SU-DHL-6 (cell line): ENCODE measurements at regions not wholly inside any gene's neighbourhood (a gene's known extent, or its start where the extent isn't known, plus 50 kb on each side); places are given as distances from the start of the nearest gene placed in this dataset.

Experiments
- H2AFZ ChIP-seq: fragments of 200-600 bp; sonication (generic); 2 replicates; pipeline ENCODE4 v1.6.1; 2014; ENCODE audit warnings: low read depth, mild to moderate bottlenecking, moderate library complexity, mixed read lengths, antibody characterized with exemption, low read length; ENCODE audit not compliant: severe bottlenecking
- H3F3A ChIP-seq: fragments of 200-600 bp; shearing (Covaris generic); 2 replicates; pipeline ENCODE4 v1.6.0; 2016; ENCODE audit warnings: antibody characterized with exemption, mild to moderate bottlenecking; ENCODE audit not compliant: insufficient read depth
- H3K27ac ChIP-seq: fragments of 200-600 bp; sonication (generic); 2 replicates; pipeline ENCODE4 v1.5.1; 2016; ENCODE audit warnings: low read depth, mild to moderate bottlenecking, low read length, moderate library complexity, mixed read lengths
- H3K27me3 ChIP-seq: fragments of 200-600 bp; sonication (generic), shearing (Covaris generic); 2 replicates; pipeline ENCODE4 v1.6.0; 2014; ENCODE audit warnings: mild to moderate bottlenecking, low read length
- H3K36me3 ChIP-seq: fragments of 200-600 bp; sonication (generic); 2 replicates; pipeline ENCODE4 v1.6.1; 2014; ENCODE audit warnings: mild to moderate bottlenecking, low read length, mixed read lengths
- H3K4me2 ChIP-seq: fragments of 300-600, 200-600 bp; shearing (Covaris generic), sonication (generic); 2 replicates; pipeline ENCODE4 v1.6.0; 2014; ENCODE audit warnings: low read length, low read depth, mild to moderate bottlenecking; ENCODE audit not compliant: poor library complexity, severe bottlenecking
- H3K4me3 ChIP-seq: fragments of 200-600 bp; sonication (generic); 2 replicates; pipeline ENCODE4 v1.5.1; 2014; ENCODE audit warnings: antibody characterized with exemption, low read length, mild to moderate bottlenecking, mixed read lengths; ENCODE audit not compliant: insufficient read depth, poor library complexity, severe bottlenecking
- H3K79me2 ChIP-seq: fragments of 200-600 bp; sonication (generic); 2 replicates; pipeline ENCODE4 v1.6.1; 2014; ENCODE audit warnings: mild to moderate bottlenecking, low read length, moderate library complexity; ENCODE audit not compliant: insufficient read depth
- H3K9ac ChIP-seq: fragments of 200-600 bp; sonication (generic); 2 replicates; pipeline ENCODE4 v1.7.0; 2014; ENCODE audit warnings: mild to moderate bottlenecking, low read length
- H3K9me2 ChIP-seq: fragments of 200-600 bp; sonication (generic); replicated peaks from 2 replicates; pipeline ENCODE4 v1.6.1; 2014; ENCODE audit warnings: low read length; ENCODE audit not compliant: insufficient read depth
- H3K9me3 ChIP-seq: fragments of 200-600 bp; sonication (generic); 2 replicates; pipeline ENCODE4 v1.6.1; 2014; ENCODE audit warnings: low read length, mixed read lengths; ENCODE audit not compliant: insufficient read depth
- H4K20me1 ChIP-seq: fragments of 200-600 bp; sonication (generic); 2 replicates; pipeline ENCODE4 v1.6.1; 2014; ENCODE audit warnings: low read depth, mild to moderate bottlenecking, antibody characterized with exemption, low read length, moderate library complexity, mixed read lengths
- CTCF ChIP-seq: fragments of 200-600 bp; sonication (generic); IDR thresholded peaks from one replicate; pipeline ENCODE4 v1.5.1; 2017; ENCODE audit warnings: antibody characterized with exemption, mild to moderate bottlenecking, low read length, moderate library complexity; ENCODE audit not compliant: insufficient read depth, poor library complexity, severe bottlenecking
- EZH2phosphoT487 ChIP-seq: fragments of 200-600 bp; sonication (generic), shearing (Covaris generic); conservative IDR thresholded peaks from 2 replicates; pipeline ENCODE4 v1.6.1; 2018; ENCODE audit warnings: mild to moderate bottlenecking, antibody characterized with exemption, low read length, moderate library complexity, mixed read lengths

- Histone ChIP-seq H3K4me2 (no peak overlapping the region), H3K27ac (no peak overlapping the region), H3K79me2 (no peaks in the 10 kb centered on the region), H2AFZ (no peak overlapping the region), H3K36me3 (no peaks in the 10 kb centered on the region), H3K9ac (no peak overlapping the region), H3K9me2 (no peaks in the 10 kb centered on the region), H3F3A (no peaks in the 10 kb centered on the region), H3K27me3 (no peaks in the 10 kb centered on the region), H3K9me3 (no peaks in the 10 kb centered on the region), H4K20me1 (no peaks in the 10 kb centered on the region), H3K4me3 (no peak overlapping the region)
- TF ChIP-seq CTCF (no peak), EZH2phosphoT487 (no peak)
Observed at GRCh38 chr6:9428421-9429172, 986.3 kb downstream of the TFAP2A start.

GRCh38 chr6:9422138-9422537 lies 986.8 kb upstream of the SLC35B3 start:
- no peaks in the 10 kb centered on the region for H3K27me3 ChIP-seq
- no peaks in the 10 kb centered on the region for H3F3A ChIP-seq
- H3K27ac ChIP-seq: no peak overlapping the region
- no peak overlapping the region for H2AFZ ChIP-seq
- no peak overlapping the region for H3K4me3 ChIP-seq
- no peaks in the 10 kb centered on the region for H4K20me1 ChIP-seq
- no peaks in the 10 kb centered on the region for H3K9me2 ChIP-seq
- no peak overlapping the region for H3K9ac ChIP-seq
- H3K9me3 ChIP-seq: no peaks in the 10 kb centered on the region
- H3K4me2 ChIP-seq: no peak overlapping the region
- H3K79me2 ChIP-seq: no peaks in the 10 kb centered on the region
- no peaks in the 10 kb centered on the region for H3K36me3 ChIP-seq
- TF ChIP-seq EZH2phosphoT487: no peak
- no peak for TF ChIP-seq CTCF

- Histone ChIP-seq H3K9me3 (no peaks in the 10 kb centered on the region), H3K9me2 (no peaks in the 10 kb centered on the region), H4K20me1 (no peaks in the 10 kb centered on the region), H3K4me3 (no peak overlapping the region), H3K79me2 (no peaks in the 10 kb centered on the region), H3K4me2 (no peak overlapping the region), H3K27ac (no peak overlapping the region), H3K27me3 (no peaks in the 10 kb centered on the region), H3F3A (no peaks in the 10 kb centered on the region), H3K36me3 (no peaks in the 10 kb centered on the region), H3K9ac (no peak overlapping the region), H2AFZ (no peak overlapping the region)
- no peak for TF ChIP-seq EZH2phosphoT487
Observed at GRCh38 chr6:9420316-9421015, 985.1 kb upstream of the SLC35B3 start.

- no peaks in the 10 kb centered on the region for H3F3A ChIP-seq
- no peaks in the 10 kb centered on the region for H3K9me2 ChIP-seq
- H3K79me2 ChIP-seq: no peaks in the 10 kb centered on the region
- no peak overlapping the region for H3K4me3 ChIP-seq
- H3K9me3 ChIP-seq: no peaks in the 10 kb centered on the region
- H4K20me1 ChIP-seq: no peaks in the 10 kb centered on the region
- no peaks in the 10 kb centered on the region for H3K36me3 ChIP-seq
- H3K27ac ChIP-seq: no peak overlapping the region
- no peaks in the 10 kb centered on the region for H3K27me3 ChIP-seq
- H3K9ac ChIP-seq: no peak overlapping the region
- no peak for TF ChIP-seq CTCF
- no peak for TF ChIP-seq EZH2phosphoT487
- no peak overlapping the region for H2AFZ ChIP-seq
- no peak overlapping the region for H3K4me2 ChIP-seq
Observed at GRCh38 chr6:9417400-9417799, 982.1 kb upstream of the SLC35B3 start.
